HK-2 (cell line): ENCODE measurements at regions not wholly inside any gene's neighbourhood (a gene's known extent, or its start where the extent isn't known, plus 50 kb on each side); places are given as distances from the start of the nearest gene placed in this dataset.
"Not testable (repeated sequence)": the region's sequence is repeated elsewhere in the genome, so short reads cannot be mapped to it uniquely, and the experiment has no call there.

ENCODE experiments used
- DNase-seq: peaks from one replicate; pipeline ENCODE4 v3.0.0-alpha.2; 2018; ENCODE audit not compliant: unreplicated experiment

DNA sequence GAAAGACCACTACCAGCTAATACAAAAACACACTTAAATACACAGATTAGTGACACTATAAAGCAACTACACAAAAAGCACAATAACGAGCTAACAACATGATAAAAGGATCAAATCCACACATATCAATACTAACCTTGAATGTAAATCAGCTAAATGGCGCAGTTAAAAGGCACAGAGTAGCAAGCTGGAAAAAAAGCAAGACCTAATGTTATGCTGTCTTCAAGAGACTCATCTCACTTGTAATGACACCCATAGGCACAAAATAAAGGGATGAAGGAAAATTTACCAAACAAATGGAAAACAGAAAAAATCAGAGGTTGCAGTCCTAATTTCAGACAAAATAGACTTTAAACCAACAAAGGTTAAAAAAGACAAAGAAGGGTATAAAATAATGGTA is 86.3 kb downstream of the NUS1 start:
- DNase-seq, result no peak

DNA sequence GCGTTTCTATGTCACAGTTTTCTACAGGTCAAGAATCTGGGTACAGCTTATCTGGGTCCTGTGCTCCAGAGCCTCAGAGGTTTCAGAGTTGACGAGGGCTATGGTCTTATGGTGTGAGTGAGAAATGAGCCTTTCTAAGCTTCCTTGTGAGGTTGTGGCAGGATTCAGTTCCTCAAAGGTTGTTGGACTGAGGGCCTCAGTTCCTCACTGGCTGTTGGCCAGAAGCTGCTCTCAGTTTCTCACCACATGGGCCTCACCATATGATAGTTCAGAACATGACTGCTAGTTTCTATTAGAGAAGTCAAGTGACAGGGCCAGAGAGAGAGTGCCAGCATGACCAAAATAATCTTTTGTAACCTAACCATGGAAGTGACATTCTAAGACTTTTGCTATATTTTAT is 96.1 kb downstream of the NUS1 start:
- no peak for DNase-seq

DNA sequence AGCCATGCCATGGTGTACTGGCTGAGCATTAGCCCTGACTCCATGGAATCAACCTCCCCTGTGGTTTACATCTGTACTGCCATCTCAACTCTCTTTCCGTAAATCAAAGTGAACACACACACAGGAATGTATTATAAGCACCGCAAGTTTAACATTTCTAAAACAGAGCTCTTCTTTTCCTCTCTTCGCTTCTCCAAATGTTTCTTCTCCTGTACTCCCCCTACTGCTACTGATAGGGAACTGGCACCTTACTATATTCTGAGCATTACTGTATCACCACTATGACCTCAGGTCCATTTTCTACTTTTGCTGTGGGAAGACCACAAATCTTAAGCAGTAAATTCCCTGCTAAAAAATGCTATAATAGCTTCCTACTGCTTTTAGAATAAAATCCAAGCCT is 101.2 kb downstream of the NUS1 start:
- no peak for DNase-seq

GRCh38 chr6:117781550-117781949 is 106.3 kb downstream of the NUS1 start:
- no peak for DNase-seq

DNA sequence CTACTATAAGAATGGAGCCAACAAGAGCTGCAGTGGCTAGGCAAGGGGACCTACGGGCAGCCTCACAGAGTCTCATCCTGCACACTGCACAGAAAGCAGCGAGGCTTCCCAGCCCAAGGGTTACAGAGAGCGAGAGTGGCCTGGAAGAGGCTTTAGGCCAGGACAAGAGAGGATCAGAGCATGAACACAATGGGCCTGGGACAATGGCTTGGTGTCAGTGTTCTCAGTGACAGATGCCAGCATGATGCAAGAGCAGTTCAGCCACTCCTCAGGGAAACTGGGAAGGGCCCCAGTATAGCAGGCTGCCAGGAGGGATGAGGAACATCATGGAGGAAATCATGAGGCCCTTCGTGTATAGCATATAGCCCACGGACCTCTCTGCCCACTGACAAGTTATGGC is 108.0 kb downstream of the NUS1 start:
- no peak for DNase-seq

DNA sequence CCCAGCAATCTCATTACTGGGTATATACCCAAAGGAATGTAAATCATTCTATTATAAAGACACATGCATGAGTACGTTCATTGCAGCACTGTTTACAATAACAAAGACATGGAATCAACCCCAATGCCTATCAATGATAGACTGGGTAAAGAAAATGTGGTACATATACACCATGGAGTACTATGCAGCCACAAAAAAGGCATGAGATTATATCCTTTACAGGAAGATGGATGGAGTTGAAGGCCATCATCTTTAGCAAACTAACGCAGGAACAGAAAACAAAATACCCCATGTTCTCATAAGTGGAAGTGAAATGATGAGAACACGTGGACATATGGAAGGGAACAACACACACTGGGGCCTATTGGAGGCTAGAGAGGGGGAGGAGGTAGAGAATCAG is 115.7 kb downstream of the NUS1 start:
- DNase-seq, result no peak

DNA sequence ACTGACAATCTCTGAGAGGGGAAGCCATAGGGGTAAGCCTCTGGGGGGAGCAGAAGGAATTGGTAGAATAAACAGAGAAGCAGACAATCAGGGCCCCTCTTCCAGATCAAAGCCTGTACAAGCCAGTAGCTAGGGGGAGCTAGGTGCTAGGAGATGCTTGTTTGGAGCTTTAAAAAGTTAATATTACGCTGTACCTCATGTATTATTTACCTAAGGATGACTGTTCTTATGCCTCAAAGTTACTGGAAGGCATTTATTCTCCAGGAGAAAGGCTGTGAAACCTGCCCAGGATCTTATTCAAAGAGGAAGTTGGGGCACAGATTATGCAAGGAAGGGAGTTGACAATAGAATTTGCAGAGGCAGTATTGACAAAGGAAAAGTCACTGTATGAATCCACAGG is 111.8 kb upstream of the SLC35F1 start:
- no peak for DNase-seq

DNA sequence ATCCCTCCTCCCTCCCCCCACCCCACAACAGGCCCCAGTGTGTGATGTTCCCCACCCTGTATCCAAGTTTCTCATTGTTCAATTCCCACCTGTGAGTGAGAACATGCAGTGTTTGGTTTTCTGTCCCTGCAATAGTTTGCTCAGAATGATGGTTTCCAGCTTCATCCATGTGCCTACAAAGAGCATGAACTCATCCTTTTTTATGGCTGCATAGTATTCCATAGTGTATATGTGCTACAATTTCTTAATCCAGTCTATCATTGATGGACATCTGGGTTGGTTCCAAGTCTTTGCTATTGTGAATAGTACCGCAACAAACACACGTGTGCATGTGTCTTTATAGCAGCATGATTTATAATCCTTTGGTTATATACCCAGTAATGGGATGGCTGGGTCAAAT is 108.2 kb upstream of the SLC35F1 start:
- DNase-seq, result not testable (repeated sequence)

DNA sequence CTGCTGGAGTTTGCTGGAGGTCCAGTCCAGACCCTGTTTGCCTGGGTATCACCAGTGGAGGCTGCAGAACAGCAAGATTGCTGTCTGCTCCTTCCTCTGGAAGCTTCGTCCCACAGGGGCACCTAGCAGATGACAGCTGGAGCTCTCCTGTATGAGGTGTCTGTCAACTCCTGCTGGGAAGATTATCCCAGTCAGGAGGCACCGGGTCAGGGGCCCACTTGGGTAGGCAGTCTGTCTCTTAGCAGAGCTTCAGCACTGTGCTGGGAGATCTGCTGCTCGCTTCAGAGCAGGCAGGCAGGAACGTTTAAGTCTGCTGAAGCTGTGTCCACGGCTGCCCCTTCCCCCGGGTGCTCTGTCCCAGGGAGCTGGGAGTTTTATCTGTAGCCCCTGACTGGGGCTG is 96.8 kb upstream of the SLC35F1 start:
- DNase-seq, result no peak

GRCh38 chr6:117817499-117817898 is 89.6 kb upstream of the SLC35F1 start:
- no peak for DNase-seq

DNA sequence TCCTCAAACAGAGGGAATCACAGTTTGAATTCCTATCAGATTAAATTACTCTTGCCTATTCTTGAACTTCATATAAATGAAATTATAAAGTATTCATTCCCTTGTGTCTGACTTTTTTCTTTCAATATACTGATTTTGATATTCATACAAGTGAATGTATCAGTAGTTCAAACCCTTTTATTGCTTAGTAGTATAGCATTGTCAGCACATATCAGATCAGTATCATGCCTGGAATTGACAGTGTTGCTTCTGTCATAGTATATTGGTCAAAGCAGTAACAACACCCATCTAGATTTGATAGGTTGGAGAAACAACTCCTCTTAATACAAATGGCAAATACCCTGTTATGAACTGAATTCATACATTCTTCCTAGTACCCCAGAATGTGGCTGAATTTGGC is 89.1 kb upstream of the SLC35F1 start:
- DNase-seq, result no peak

DNA sequence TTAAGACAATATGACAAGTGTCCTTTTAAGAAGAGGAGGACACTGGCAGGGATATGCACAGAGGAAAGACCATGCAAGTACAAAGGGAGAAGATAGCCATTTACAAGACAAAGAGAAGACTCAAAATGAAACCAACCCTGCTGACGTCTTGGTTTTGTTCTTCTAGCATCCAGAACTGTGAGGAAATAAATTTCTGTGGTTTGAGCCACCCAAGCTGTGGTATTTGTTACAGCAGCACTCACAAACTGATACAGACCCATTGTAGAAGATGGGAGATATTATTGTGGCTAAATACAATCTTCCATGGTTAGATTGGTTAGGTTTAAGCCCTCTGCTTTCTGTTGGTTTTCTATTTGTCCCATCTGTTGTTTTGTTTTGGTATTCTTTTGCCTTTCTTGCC is 88.6 kb upstream of the SLC35F1 start:
- no peak for DNase-seq

- peak; percentile 25 for DNase-seq
Observed at GRCh38 chr6:117829594-117830319, 77.3 kb upstream of the SLC35F1 start.

- no peak for DNase-seq
Observed at GRCh38 chr6:117837261-117837660, 69.8 kb upstream of the SLC35F1 start.

GRCh38 chr6:117840541-117840983 is 66.5 kb upstream of the SLC35F1 start:
- no peak for DNase-seq

DNA sequence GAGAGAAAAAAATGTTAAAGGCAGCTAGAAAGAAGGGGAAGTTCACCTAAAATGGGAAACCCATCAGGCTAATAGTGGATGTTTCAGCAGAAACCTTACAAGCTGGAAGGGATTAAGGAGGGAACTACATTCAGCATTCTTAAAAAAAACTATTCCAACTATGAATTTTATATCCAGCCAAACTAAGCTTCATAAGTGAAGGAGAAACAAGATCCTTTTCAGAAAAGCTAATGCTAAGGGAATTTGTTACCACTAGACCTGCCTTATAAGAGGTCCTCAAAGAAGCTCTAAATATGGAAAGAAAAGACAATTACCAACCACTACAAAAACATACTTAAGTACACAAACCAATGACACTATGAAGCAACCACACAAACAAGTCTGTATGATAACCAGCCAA is 59.2 kb upstream of the SLC35F1 start:
- DNase-seq, result no peak

DNA sequence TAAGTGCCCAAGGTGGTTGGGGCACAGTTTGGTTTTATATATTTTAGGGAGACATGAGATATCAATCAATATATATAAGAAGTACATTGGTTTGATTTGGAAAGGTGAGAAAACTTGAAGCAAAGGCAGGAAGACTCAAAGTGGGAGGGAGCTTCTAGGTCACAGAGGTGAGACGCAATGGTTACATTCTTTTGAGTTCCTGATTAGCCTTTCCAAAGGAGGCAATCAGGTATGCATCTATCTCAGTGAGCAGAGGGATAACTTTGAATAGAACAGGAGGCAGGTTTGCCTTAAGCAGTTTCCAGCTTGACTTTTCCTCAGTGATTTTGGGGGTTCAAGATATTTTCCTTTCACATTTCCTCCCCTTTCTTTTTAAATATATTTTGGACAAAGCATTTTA is 58.0 kb upstream of the SLC35F1 start:
- no peak for DNase-seq
